Endothelial cell of umbilical vein (primary cell): ENCODE measurements at regions not wholly inside any gene's neighbourhood (a gene's known extent, or its start where the extent isn't known, plus 50 kb on each side); places are given as distances from the start of the nearest gene placed in this dataset.

Source experiments
- BruUV-seq: library from RNA; stranded (reverse); fragments of 400-500 nt; replicated peaks from 2 replicates; lab custom pipeline; 2021; lab: Mats Ljungman, UMichigan
- CTCF ChIA-PET: fragments of 300-600, 350-600 bp; sonication (Branson Sonifier 250); formaldehyde crosslinking; loops from one replicate; lab custom pipeline; 2021; ENCODE audit warnings: antibody characterized with exemption, inconsistent platforms; lab: Charles Lee
- POLR2A ChIA-PET: fragments of 300-600, 350-600 bp; sonication (Branson Sonifier 250); formaldehyde crosslinking; loops from one replicate; lab custom pipeline; 2021; ENCODE audit warnings: antibody characterized with exemption, inconsistent platforms; lab: Charles Lee
- DNase-seq: peaks from one replicate; pipeline ENCODE4 v3.0.0-alpha.2; 2011; ENCODE audit warnings: low read depth, low spot score
- FAIRE-seq: peaks from 2 replicates; lab custom pipeline; 2011; peaks lifted over from hg19 to GRCh38; lab: Jason Lieb, UNC
- H2AFZ ChIP-seq: 2 replicates; pipeline ENCODE4 v1.6.0; 2012; ENCODE audit warnings: low read depth, low read length, control low read depth, inconsistent platforms
- H3K27ac ChIP-seq: 2 replicates; pipeline ENCODE4 v1.5.1; 2011; ENCODE audit warnings: low read depth, mild to moderate bottlenecking, control low read depth, low read length, moderate library complexity; ENCODE audit not compliant: insufficient read depth
- H3K27me3 ChIP-seq, 2 experiments: 2 replicates each; pipeline versions ENCODE4 v1.6.0 to v1.6.1; 2011; ENCODE audit warnings: low read length in 2 of 2, mixed read lengths in 1 of 2; ENCODE audit not compliant: control insufficient read depth in 2 of 2, insufficient read depth in 2 of 2
- H3K36me3 ChIP-seq, 2 experiments: 2 replicates in 1 of 2; 3 replicates in 1 of 2; pipeline ENCODE4 v1.5.1; 2011; ENCODE audit warnings: low read length in 2 of 2, mild to moderate bottlenecking in 1 of 2, moderate library complexity in 1 of 2; ENCODE audit not compliant: control insufficient read depth in 2 of 2, insufficient read depth in 2 of 2; ENCODE audit errors: extremely low read depth in 1 of 2
- H3K4me1 ChIP-seq: 3 replicates; pipeline ENCODE4 v1.5.1; 2011; ENCODE audit warnings: mild to moderate bottlenecking, low read length; ENCODE audit not compliant: control insufficient read depth, insufficient read depth; ENCODE audit errors: extremely low read depth
- H3K4me2 ChIP-seq: 2 replicates; pipeline ENCODE4 v1.6.1; 2011; ENCODE audit warnings: low read length, control low read depth, mixed read lengths; ENCODE audit not compliant: insufficient read depth
- H3K4me3 ChIP-seq, 3 experiments: fragments of 200-600 bp in 1 of 3; sonication (generic), shearing (Covaris generic) in 1 of 3; replicated peaks in 1 of 3; 2 replicates each; pipeline ENCODE4 v1.5.1; 2011 to 2016; ENCODE audit warnings: control low read depth in 3 of 3, low read length in 3 of 3, mild to moderate bottlenecking in 2 of 3, inconsistent platforms in 1 of 3, low read depth in 1 of 3, moderate library complexity in 1 of 3; ENCODE audit not compliant: insufficient read depth in 1 of 3
- H3K79me2 ChIP-seq: 2 replicates; pipeline ENCODE4 v1.6.0; 2012; ENCODE audit warnings: low read length, inconsistent platforms; ENCODE audit not compliant: control insufficient read depth, insufficient read depth
- H3K9ac ChIP-seq: replicated peaks from 2 replicates; pipeline ENCODE3; 2011; ENCODE audit warnings: low read length, control low read depth; ENCODE audit not compliant: insufficient read depth; ENCODE audit errors: extremely low read depth
- H3K9me1 ChIP-seq: replicated peaks from 3 replicates; pipeline ENCODE4 v1.6.0; 2011; ENCODE audit warnings: mild to moderate bottlenecking, low read length; ENCODE audit not compliant: control insufficient read depth, insufficient read depth; ENCODE audit errors: extremely low read depth
- H3K9me3 ChIP-seq: replicated peaks from 2 replicates; pipeline ENCODE4 v1.5.1; 2012; ENCODE audit warnings: low read length, inconsistent platforms; ENCODE audit not compliant: control insufficient read depth, insufficient read depth
- H4K20me1 ChIP-seq: replicated peaks from 2 replicates; pipeline ENCODE3; 2011; ENCODE audit warnings: mild to moderate bottlenecking, low read length; ENCODE audit not compliant: control insufficient read depth, insufficient read depth; ENCODE audit errors: extremely low read depth
- CTCF ChIP-seq, 2 donors: IDR thresholded peaks; 1 replicate in 1 of 2; 2 replicates in 1 of 2; pipeline ENCODE4 v1.5.1; 2011; ENCODE audit warnings: low read length in 2 of 2, mild to moderate bottlenecking in 2 of 2, moderate library complexity in 2 of 2, control low read depth in 1 of 2, inconsistent platforms in 1 of 2, low read depth in 1 of 2; ENCODE audit not compliant: insufficient read depth in 1 of 2; ENCODE audit errors: extremely low read depth in 1 of 2
- EZH2 ChIP-seq: IDR thresholded peaks from 2 replicates; pipeline ENCODE4 v1.6.1; 2012; ENCODE audit warnings: borderline replicate concordance, low read depth, mild to moderate bottlenecking, moderate library complexity, low read length, inconsistent platforms; ENCODE audit not compliant: severe bottlenecking
- FOS ChIP-seq: IDR thresholded peaks from 2 replicates; pipeline ENCODE4 v1.6.1; 2011; ENCODE audit warnings: mild to moderate bottlenecking, low read length, moderate library complexity, borderline replicate concordance; ENCODE audit not compliant: insufficient read depth
- GATA2 ChIP-seq: IDR thresholded peaks from 2 replicates; pipeline ENCODE4 v1.7.0; 2011; ENCODE audit warnings: low read depth, mild to moderate bottlenecking, moderate library complexity, mixed read lengths, low read length; ENCODE audit not compliant: insufficient read length, insufficient read depth
- JUN ChIP-seq: IDR thresholded peaks from 2 replicates; pipeline ENCODE4 v1.6.1; 2011; ENCODE audit warnings: borderline replicate concordance, low read depth; ENCODE audit not compliant: insufficient read length, insufficient read depth
- MYC ChIP-seq: IDR thresholded peaks from one replicate; pipeline ENCODE4 v1.6.1; 2011; ENCODE audit warnings: mild to moderate bottlenecking, low read depth, low read length
- POLR2A ChIP-seq: IDR thresholded peaks from 2 replicates; pipeline ENCODE4 v1.6.1; 2012; ENCODE audit warnings: low read depth, mild to moderate bottlenecking, control low read depth, low read length
- POLR2AphosphoS5 ChIP-seq: IDR thresholded peaks from 2 replicates; pipeline ENCODE4 v1.6.1; 2012; ENCODE audit warnings: low read depth, mild to moderate bottlenecking, control low read depth, low read length, moderate library complexity; ENCODE audit not compliant: insufficient read depth
- dilution Hi-C: fragments of 300-500 bp; cut with MboI; formaldehyde crosslinking; loops from one replicate; pipeline ENCODE4 v1.15.0; 2019; ENCODE audit warnings: low sequenced_read_pairs; ENCODE audit not compliant: extremely low pct_ligation_motif_present
- intact Hi-C: fragments of 100-400 bp; cut with micrococcal nuclease; formaldehyde crosslinking; loops from one replicate; pipeline ENCODE4 v1.10.0; 2022
- TF ChIP-seq, protein P1 (sequence below): IDR thresholded peaks from 2 replicates; pipeline ENCODE4 v1.6.1; 2011; ENCODE audit not compliant: insufficient read depth, insufficient read length

DNA sequence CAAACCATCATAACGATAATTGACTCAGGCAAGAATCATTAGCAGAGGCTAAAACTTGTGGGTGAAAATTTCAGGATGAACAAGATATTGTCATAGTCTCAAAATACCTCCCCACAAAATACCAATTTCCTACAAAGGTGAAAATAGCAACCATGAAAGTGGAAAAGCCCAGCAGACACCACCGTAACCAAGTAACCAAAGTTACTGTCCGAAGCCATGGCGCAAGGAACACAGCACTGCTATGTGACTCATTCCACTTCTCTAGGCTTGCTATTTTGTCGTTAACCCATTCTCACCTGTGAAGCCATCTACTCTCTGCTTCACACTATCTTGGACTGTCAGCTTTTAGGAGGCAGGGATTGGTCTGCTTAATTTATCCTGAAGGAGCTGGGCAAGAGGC lies 113.8 kb upstream of the CACUL1 start:
- CTCF ChIA-PET, result no interaction called here
- no peak for DNase-seq
- Histone ChIP-seq H3K4me2 (no peak overlapping the region), H3K9me3 (no peaks in the 10 kb centered on the region), H3K27me3 (peaks cover 3% of the 10 kb centered on the region in 2 experiments), H3K9ac (no peak overlapping the region), H3K36me3 (no peaks in the 10 kb centered on the region), H4K20me1 (no peaks in the 10 kb centered on the region), H3K4me1 (peaks cover 10% of the 10 kb centered on the region), H3K9me1 (no peaks in the 10 kb centered on the region), H3K27ac (no peak overlapping the region), H3K4me3 (no peak overlapping the region), H2AFZ (no peak overlapping the region), H3K79me2 (no peaks in the 10 kb centered on the region)
- POLR2A ChIA-PET, result no interaction called here
- FAIRE-seq, result no peak
- dilution Hi-C loops (no loop called here), intact Hi-C loops (no loop called here)
- no TSS peak for BruUV-seq
- TF ChIP-seq MYC (no peak), POLR2A (no peak), CTCF (IDR thresholded peaks at IDR 0.05; ENCODE audit: extremely low read depth in 1 of 2, insufficient read depth in 1 of 2, low read depth in 1 of 2, low read length in 2 of 2) (no peak), JUN (no peak), EZH2 (no peak), FOS (no peak), POLR2AphosphoS5 (no peak), GATA2 (no peak)
- TF ChIP-seq, protein P1, sequence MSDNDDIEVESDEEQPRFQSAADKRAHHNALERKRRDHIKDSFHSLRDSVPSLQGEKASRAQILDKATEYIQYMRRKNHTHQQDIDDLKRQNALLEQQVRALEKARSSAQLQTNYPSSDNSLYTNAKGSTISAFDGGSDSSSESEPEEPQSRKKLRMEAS, result no peak
